HG03439 (cell line): ENCODE measurements at regions not wholly inside any gene's neighbourhood (a gene's known extent, or its start where the extent isn't known, plus 50 kb on each side); places are given as distances from the start of the nearest gene placed in this dataset.

ENCODE experiments used
- ATAC-seq: cut with Tn5 transposase; IDR thresholded peaks from one replicate; pipeline ENCODE4 v1.9.1; 2021; ENCODE audit warnings: mild to moderate bottlenecking, moderate library complexity; ENCODE audit not compliant: unreplicated experiment

GRCh38 chr11:22497474-22497873 is 128.1 kb downstream of the FANCF start:
- ATAC-seq: no peak

GRCh38 chr11:22491555-22492225 is 133.9 kb downstream of the FANCF start:
- no peak for ATAC-seq

GRCh38 chr11:22479971-22480720 is 142.0 kb downstream of the SLC17A6 start:
- no peak for ATAC-seq

GRCh38 chr11:22479208-22479607 is 141.0 kb downstream of the SLC17A6 start:
- no peak for ATAC-seq

GRCh38 chr11:22478169-22478568 is 140.0 kb downstream of the SLC17A6 start:
- ATAC-seq: no peak

GRCh38 chr11:22477312-22477711 is 139.1 kb downstream of the SLC17A6 start:
- ATAC-seq: no peak

GRCh38 chr11:22476589-22476988 is 138.4 kb downstream of the SLC17A6 start:
- no peak for ATAC-seq

- no peak for ATAC-seq
Observed at GRCh38 chr11:22474616-22475015, 136.4 kb downstream of the SLC17A6 start.

GRCh38 chr11:22473586-22473985 is 135.4 kb downstream of the SLC17A6 start:
- ATAC-seq: no peak

- no peak for ATAC-seq
Observed at GRCh38 chr11:22472306-22472705, 134.1 kb downstream of the SLC17A6 start.

- ATAC-seq: no peak
Observed at GRCh38 chr11:22471385-22471784, 133.2 kb downstream of the SLC17A6 start.

- ATAC-seq: no peak
Observed at GRCh38 chr11:22467741-22468140, 129.6 kb downstream of the SLC17A6 start.

- no peak for ATAC-seq
Observed at GRCh38 chr11:22467248-22467647, 129.1 kb downstream of the SLC17A6 start.

GRCh38 chr11:22466809-22467208 is 128.6 kb downstream of the SLC17A6 start:
- no peak for ATAC-seq

GRCh38 chr11:22466351-22466750 is 128.2 kb downstream of the SLC17A6 start:
- ATAC-seq: no peak

- ATAC-seq: no peak
Observed at GRCh38 chr11:22465620-22466019, 127.4 kb downstream of the SLC17A6 start.

- no peak for ATAC-seq
Observed at GRCh38 chr11:22461626-22462025, 123.4 kb downstream of the SLC17A6 start.

- ATAC-seq: no peak
Observed at GRCh38 chr11:22460181-22460580, 122.0 kb downstream of the SLC17A6 start.

GRCh38 chr11:22459048-22459447 is 120.9 kb downstream of the SLC17A6 start:
- ATAC-seq: no peak

GRCh38 chr11:22458161-22458560 is 120.0 kb downstream of the SLC17A6 start:
- ATAC-seq: no peak

- no peak for ATAC-seq
Observed at GRCh38 chr11:22456993-22457762, 119.0 kb downstream of the SLC17A6 start.
